HEK293 (cell line): ENCODE measurements at regions not wholly inside any gene's neighbourhood (a gene's known extent, or its start where the extent isn't known, plus 50 kb on each side); places are given as distances from the start of the nearest gene placed in this dataset.

Experiments
- ATF2 ChIP-seq: fragments of 450-650 bp; formaldehyde crosslinking; IDR thresholded peaks from 2 replicates; pipeline ENCODE4 v1.5.1; 2016; ENCODE audit warnings: missing biosample characterization, missing genetic modification characterization, low read depth
- CTCF ChIP-seq: fragments of 450-650 bp; formaldehyde crosslinking; IDR thresholded peaks from 2 replicates; pipeline ENCODE4 v1.5.1; 2016; ENCODE audit warnings: missing biosample characterization, missing genetic modification characterization
- KLF16 ChIP-seq: fragments of 450-650 bp; formaldehyde crosslinking; IDR thresholded peaks from 2 replicates; pipeline ENCODE4 v1.5.1; 2017; ENCODE audit warnings: missing biosample characterization, missing genetic modification characterization
- MYNN ChIP-seq: fragments of 450-650 bp; formaldehyde crosslinking; IDR thresholded peaks from 2 replicates; pipeline ENCODE4 v1.5.1; 2016; ENCODE audit warnings: missing biosample characterization, missing genetic modification characterization, borderline replicate concordance
- TRIM28 ChIP-seq: IDR thresholded peaks from 2 replicates; pipeline ENCODE4 v1.6.1; 2011; ENCODE audit warnings: low read length, control low read depth, borderline replicate concordance
- YY1 ChIP-seq: fragments of 450-650 bp; formaldehyde crosslinking; IDR thresholded peaks from 2 replicates; pipeline ENCODE4 v1.5.1; 2018; ENCODE audit warnings: missing biosample characterization, missing genetic modification characterization
- ZFP3 ChIP-seq: fragments of 450-650 bp; formaldehyde crosslinking; IDR thresholded peaks from 2 replicates; pipeline ENCODE4 v1.5.1; 2016; ENCODE audit warnings: low read depth, missing biosample characterization, missing genetic modification characterization
- ZNF23 ChIP-seq: fragments of 450-650 bp; formaldehyde crosslinking; IDR thresholded peaks from 2 replicates; pipeline ENCODE4 v1.5.1; 2016; ENCODE audit warnings: missing biosample characterization, missing genetic modification characterization, borderline replicate concordance
- ZNF37A ChIP-seq: fragments of 450-650 bp; IDR thresholded peaks from 2 replicates; pipeline ENCODE4 v1.5.1; 2018; ENCODE audit warnings: missing biosample characterization, missing genetic modification characterization
- ZNF549 ChIP-seq: fragments of 450-650 bp; IDR thresholded peaks from 2 replicates; pipeline ENCODE4 v1.5.1; 2018; ENCODE audit warnings: missing biosample characterization, missing genetic modification characterization, mild to moderate bottlenecking, inconsistent platforms, moderate library complexity
- ZNF558 ChIP-seq: fragments of 450-650 bp; formaldehyde crosslinking; IDR thresholded peaks from 2 replicates; pipeline ENCODE4 v1.5.1; 2016; ENCODE audit warnings: missing biosample characterization, missing genetic modification characterization
- ZNF629 ChIP-seq: fragments of 450-650 bp; formaldehyde crosslinking; IDR thresholded peaks from 2 replicates; pipeline ENCODE4 v1.5.1; 2017; ENCODE audit warnings: missing biosample characterization, missing genetic modification characterization
- ZNF704 ChIP-seq: fragments of 450-650 bp; formaldehyde crosslinking; IDR thresholded peaks from 2 replicates; pipeline ENCODE4 v1.5.1; 2016; ENCODE audit warnings: missing biosample characterization, missing genetic modification characterization

- TF ChIP-seq CTCF (tag by site-specific recombination) (no peak), ATF2 (tag by site-specific recombination) (no peak), ZNF629 (tag by site-specific recombination) (no peak), ZFP3 (tag by site-specific recombination) (no peak), KLF16 (tag by site-specific recombination) (no peak), YY1 (tag by site-specific recombination) (no peak), TRIM28 (no peak), MYNN (tag by site-specific recombination) (no peak), ZNF549 (no peak), ZNF558 (tag by site-specific recombination) (no peak), ZNF37A (no peak), ZNF704 (tag by site-specific recombination) (no peak), ZNF23 (tag by site-specific recombination) (no peak)
Measured at GRCh38 chr21:28712411-28712810, 280.3 kb downstream of the LTN1 start.
